Umbilical cord (tissue), 1 donor: ENCODE measurements at regions not wholly inside any gene's neighbourhood (a gene's known extent, or its start where the extent isn't known, plus 50 kb on each side); places are given as distances from the start of the nearest gene placed in this dataset.
"Not testable (repeated sequence)": the region's sequence is repeated elsewhere in the genome, so short reads cannot be mapped to it uniquely, and the experiment has no call there.

Source experiments
- DNase-seq: peaks from one replicate; pipeline ENCODE4 v3.0.0-alpha.2; 2015; ENCODE audit warnings: low spot score

GRCh38 chr4:141851246-141851891, 215.0 kb downstream of the IL15 start:
- no peak for DNase-seq

DNA sequence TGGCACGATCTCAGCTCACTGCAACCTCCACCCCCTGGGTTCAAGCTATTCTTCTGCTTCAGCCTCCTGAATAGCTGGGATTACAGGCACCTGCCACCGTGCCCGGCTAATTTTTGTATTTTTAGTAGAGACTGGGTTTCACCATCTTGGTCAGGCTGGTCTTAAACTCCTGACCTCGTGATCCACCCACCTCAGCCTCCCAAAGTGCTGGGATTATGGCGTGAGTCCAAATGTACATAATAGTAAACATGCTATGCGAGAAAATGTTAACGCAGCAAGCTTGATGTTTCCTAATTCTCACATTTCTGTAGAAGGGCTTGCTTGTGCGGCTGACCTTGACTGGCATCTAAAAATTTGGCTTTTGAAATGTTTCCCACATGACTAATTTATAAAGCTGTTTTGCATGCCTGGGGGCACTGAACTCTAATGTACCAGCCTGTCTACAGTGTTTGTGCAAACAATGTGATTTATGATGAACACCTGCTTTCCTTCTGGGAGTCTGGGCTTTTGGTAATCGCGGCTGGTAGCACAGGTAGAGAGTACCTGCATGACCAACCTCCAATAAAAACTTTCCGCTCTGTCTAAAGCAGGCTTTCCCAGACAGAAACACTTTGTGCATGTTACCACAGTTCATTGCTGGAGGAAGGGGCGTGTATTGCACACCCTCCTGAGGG, 216.8 kb downstream of the IL15 start:
- DNase-seq: peak; percentile 33

GRCh38 chr4:141858437-141858836, 222.1 kb downstream of the IL15 start:
- DNase-seq: no peak

DNA sequence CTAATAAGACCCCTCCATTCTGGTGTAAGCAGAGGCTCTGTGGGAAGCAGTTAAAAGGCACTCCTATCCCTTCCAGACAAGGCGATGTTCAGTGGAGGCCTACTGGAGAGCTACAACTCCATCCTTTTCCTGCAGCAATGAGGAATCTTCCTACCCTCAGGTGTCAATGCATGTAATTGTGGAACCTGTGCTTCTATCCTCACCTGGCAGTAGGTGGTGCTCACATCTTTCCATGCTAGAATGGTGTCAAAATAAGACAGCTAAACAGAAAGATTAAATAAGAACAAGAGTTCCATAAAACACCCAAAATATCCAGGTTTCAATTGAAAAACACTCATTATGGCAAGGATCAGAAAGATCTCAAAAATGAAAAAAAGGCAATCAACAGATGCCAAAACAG, 224.6 kb downstream of the IL15 start:
- DNase-seq: no peak

DNA sequence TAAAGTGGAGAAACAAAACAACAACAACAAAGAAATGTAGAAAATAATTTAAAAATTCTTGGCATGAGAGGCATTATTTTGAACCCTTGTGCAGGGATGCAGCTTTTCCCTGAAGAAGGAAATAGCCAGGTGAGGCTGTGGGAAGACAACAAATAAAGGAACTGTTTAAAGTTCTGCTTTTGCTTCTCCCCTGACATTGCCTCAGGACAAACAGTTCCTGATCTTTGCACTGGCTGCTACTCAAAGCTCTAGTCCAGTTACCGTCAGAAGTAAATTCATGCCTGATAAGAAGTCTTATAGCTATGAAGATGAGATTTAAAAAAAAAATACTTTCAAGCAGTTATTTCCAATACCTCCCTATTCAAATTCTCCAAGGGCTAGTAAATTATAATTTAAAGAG, 233.8 kb downstream of the IL15 start:
- peak; percentile 3 for DNase-seq

GRCh38 chr4:141871086-141871770, 234.8 kb downstream of the IL15 start:
- DNase-seq: no peak

GRCh38 chr4:141882650-141883049, 246.3 kb downstream of the IL15 start:
- DNase-seq: not testable (repeated sequence)

DNA sequence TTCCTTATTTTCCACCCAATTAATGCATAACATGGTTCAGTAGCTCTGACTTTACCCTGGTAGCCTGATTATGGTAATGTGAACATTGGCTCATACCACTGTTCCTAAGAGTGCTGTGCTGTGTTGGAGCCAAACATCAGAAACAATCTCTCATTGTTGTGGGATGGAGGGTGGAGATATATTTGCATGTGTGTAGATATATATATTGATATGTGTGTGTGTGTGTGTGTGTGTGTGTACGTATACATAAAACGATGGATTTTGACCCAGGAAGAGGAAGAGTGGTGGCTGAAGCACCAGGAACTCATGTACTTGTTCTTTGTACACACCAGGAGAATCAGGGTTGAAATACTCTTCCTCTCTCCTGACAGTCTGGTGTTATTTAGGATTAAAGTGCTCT, 247.7 kb downstream of the IL15 start:
- DNase-seq: no peak

- DNase-seq: no peak
These were observed 248.7 kb downstream of the IL15 start for GRCh38 chr4:141885112-141885511.

DNA sequence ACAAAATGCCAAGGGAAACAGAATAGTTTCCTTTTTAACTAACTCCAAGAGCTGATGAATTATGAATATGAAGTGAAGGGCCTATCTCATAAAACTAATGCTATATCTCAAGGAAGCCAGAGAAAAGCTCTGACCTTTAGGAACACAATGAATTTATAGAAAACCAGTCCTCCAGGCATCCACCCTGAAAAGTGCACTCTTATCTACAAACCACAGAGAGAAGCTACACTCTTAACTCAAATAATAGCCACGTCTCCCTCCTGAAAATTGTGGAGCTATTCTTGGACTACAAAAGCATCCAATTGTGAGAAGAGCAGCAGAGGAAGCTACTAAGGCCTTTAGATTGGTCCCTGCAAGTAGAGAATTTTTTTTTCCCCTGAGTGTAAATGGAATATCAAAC, 253.9 kb downstream of the IL15 start:
- DNase-seq: no peak

- no peak for DNase-seq
These were observed 255.1 kb downstream of the IL15 start for GRCh38 chr4:141891260-141892120.

DNA sequence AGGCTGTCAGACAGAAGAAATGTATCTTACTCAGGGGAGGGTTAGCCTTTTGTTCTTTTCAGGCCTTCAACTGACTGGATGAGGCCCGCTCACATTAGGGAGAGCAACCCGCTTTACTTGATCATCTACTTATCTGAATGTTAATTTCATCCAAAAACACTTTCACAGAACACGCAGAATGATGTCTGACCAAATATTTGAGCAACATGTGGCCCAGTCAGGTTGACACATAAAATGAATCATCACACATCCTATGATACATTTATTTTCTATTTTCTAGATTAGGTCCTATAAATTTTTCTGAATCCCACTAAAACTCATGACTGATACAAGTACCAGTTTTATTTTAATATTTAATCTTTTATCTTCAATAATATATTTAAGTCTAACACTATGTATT, 260.3 kb downstream of the IL15 start:
- DNase-seq: no peak

GRCh38 chr4:141898346-141898745, 262.0 kb downstream of the IL15 start:
- DNase-seq: no peak

DNA sequence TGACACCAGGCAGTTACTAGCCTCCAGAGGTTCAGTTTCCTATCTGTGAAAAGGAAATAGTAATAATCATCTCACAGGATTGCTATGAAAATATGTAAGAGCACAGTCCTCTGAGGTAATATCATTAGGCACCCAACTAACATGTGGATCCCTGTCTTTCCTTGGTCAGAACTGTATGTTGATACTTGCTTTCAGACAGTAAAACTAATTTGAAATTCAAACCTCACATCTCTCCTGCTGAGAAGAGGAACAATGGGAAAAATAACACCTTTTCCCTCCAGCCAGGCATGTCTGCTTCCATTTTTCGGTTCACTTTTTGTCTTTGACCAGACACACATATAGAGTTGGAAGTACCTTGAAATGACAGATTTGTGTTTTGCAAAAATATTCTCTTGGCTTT, 262.7 kb downstream of the IL15 start:
- DNase-seq: no peak

- DNase-seq: no peak
These were observed 263.2 kb downstream of the IL15 start for GRCh38 chr4:141899541-141899940.

DNA sequence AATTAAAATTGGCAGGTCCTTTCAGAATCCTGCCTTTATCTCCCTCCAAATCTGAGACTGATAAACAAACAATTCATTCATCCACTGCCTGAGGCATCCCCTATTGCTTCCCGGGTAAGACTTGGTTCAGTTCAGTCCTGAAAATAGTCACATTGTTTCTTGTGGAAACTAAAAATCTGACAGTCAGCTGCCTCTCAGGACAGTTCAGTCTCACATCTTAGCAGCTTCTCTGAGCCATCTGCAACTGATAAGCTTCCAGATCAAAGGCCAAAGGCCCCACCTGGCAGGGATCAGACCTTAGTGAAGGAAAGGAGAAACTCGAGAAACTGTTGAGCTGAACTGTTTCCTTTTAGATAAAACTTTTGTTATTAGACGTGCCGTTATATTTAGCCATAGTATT, 264.5 kb downstream of the IL15 start:
- no peak for DNase-seq

GRCh38 chr4:141905751-141906150, 269.4 kb downstream of the IL15 start:
- no peak for DNase-seq

GRCh38 chr4:141909541-141909940, 273.2 kb downstream of the IL15 start:
- no peak for DNase-seq

- peak; percentile 50 for DNase-seq
These were observed 276.4 kb downstream of the IL15 start for GRCh38 chr4:141912831-141913230.

GRCh38 chr4:141913928-141914327, 277.5 kb downstream of the IL15 start:
- no peak for DNase-seq

DNA sequence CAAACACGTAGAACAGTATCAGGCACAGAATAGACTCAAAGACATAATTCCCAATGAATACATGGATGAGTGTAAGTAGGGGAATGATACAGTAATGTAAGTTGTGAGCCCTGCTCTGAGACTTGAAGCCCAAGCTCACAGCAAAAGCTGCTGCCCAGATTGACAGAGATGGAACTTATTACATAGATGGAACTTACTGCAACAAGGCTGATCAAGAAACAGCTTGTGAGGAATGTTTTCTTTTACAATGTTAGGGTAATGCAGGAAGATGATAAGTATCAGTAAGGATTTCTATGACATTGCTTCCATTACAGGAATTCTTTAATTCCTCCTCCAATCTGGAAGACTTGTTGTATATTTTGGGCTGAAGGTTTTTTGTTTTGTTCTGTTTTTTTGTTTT, 278.4 kb downstream of the IL15 start:
- DNase-seq: no peak

GRCh38 chr4:141919649-141920048, 283.3 kb downstream of the IL15 start:
- DNase-seq: no peak
